ENCODE measurements at regions not wholly inside any gene's neighbourhood (a gene's known extent, or its start where the extent isn't known, plus 50 kb on each side); places are given as distances from the start of the nearest gene placed in this dataset.

- H3K4me1 ChIP-seq, result no peaks in the 10 kb centered on the region
- no peak for DNase-seq (ENCODE audit: extremely low spot score in 2 of 2)
- no peaks in the 10 kb centered on the region for H3K9me3 ChIP-seq
- no peak overlapping the region for H3K27ac ChIP-seq
- TF ChIP-seq POLR2A (IDR thresholded peaks at IDR 0.05) (no peak), POLR2AphosphoS5 (IDR thresholded peaks at IDR 0.05; ENCODE audit: insufficient read depth in 1 of 2, low read depth in 1 of 2) (no peak)
- H3K4me3 ChIP-seq, result no peak overlapping the region
- H3K36me3 ChIP-seq, result no peaks in the 10 kb centered on the region
- intact Hi-C loops (cut with DNase I), result no loop called here
- H3K27me3 ChIP-seq, result no peaks in the 10 kb centered on the region
These were observed 292.0 kb upstream of the CDH11 start for GRCh38 chr16:65413861-65414260.

DNA sequence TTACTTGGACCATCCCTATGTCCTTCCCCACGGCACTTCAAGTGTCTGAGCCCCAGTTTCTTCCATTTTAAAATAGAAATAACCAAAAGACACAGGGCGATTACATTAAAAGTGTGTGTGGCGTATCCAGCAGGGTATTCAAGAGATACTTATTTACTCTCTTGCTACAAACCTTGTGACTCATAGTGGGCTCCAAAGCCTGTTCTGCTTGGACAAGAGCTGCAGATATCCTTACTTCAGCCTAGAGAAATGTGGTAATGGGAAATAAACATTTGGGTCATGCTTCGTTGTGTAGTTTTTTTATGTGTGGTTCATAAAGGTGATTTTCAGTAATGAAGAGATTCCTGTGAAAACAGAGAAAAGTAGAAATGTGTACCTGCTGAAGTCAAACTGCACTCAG is 288.9 kb upstream of the CDH11 start:
- no peaks in the 10 kb centered on the region for H3K9me3 ChIP-seq
- no peaks in the 10 kb centered on the region for H3K4me1 ChIP-seq
- H3K27ac ChIP-seq, result no peak overlapping the region
- intact Hi-C loops (cut with DNase I), result no loop called here
- DNase-seq (ENCODE audit: extremely low spot score in 2 of 2), result no peak
- no peaks in the 10 kb centered on the region for H3K27me3 ChIP-seq
- TF ChIP-seq POLR2AphosphoS5 (IDR thresholded peaks at IDR 0.05; ENCODE audit: insufficient read depth in 1 of 2, low read depth in 1 of 2) (no peak), POLR2A (IDR thresholded peaks at IDR 0.05) (no peak)
- TF ChIP-seq, protein P1, sequence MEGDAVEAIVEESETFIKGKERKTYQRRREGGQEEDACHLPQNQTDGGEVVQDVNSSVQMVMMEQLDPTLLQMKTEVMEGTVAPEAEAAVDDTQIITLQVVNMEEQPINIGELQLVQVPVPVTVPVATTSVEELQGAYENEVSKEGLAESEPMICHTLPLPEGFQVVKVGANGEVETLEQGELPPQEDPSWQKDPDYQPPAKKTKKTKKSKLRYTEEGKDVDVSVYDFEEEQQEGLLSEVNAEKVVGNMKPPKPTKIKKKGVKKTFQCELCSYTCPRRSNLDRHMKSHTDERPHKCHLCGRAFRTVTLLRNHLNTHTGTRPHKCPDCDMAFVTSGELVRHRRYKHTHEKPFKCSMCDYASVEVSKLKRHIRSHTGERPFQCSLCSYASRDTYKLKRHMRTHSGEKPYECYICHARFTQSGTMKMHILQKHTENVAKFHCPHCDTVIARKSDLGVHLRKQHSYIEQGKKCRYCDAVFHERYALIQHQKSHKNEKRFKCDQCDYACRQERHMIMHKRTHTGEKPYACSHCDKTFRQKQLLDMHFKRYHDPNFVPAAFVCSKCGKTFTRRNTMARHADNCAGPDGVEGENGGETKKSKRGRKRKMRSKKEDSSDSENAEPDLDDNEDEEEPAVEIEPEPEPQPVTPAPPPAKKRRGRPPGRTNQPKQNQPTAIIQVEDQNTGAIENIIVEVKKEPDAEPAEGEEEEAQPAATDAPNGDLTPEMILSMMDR (IDR thresholded peaks at IDR 0.05), result no peak
- H3K4me3 ChIP-seq, result no peak overlapping the region
- H3K36me3 ChIP-seq, result no peaks in the 10 kb centered on the region

DNA sequence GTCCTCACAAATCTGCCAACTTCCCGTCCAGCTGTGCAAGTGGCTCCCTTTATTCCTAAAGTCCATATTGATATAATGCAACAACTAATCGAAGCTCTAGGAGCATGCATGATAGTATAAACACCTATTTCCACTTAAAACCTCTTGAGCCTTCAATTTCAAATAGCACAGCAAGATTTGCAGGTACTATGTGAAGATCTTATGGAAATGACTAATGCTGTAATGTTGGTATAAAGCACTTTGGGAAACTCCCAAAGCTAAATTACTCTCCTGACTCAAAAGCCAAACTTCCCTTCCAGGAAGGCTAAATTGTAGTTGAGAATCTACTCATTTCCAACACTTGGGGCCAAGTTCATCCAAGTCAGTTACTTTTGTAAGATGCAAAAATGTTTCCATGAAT is 287.6 kb upstream of the CDH11 start:
- intact Hi-C loops (cut with DNase I), result no loop called here
- H3K27ac ChIP-seq, result no peak overlapping the region
- H3K9me3 ChIP-seq, result no peaks in the 10 kb centered on the region
- H3K36me3 ChIP-seq, result no peaks in the 10 kb centered on the region
- no peak for TF ChIP-seq POLR2A (IDR thresholded peaks at IDR 0.05)
- TF ChIP-seq, protein P1 (IDR thresholded peaks at IDR 0.05), result no peak
- no peak overlapping the region for H3K4me3 ChIP-seq
- H3K27me3 ChIP-seq, result no peaks in the 10 kb centered on the region
- DNase-seq (ENCODE audit: extremely low spot score in 2 of 2), result no peak
- H3K4me1 ChIP-seq, result no peaks in the 10 kb centered on the region

DNA sequence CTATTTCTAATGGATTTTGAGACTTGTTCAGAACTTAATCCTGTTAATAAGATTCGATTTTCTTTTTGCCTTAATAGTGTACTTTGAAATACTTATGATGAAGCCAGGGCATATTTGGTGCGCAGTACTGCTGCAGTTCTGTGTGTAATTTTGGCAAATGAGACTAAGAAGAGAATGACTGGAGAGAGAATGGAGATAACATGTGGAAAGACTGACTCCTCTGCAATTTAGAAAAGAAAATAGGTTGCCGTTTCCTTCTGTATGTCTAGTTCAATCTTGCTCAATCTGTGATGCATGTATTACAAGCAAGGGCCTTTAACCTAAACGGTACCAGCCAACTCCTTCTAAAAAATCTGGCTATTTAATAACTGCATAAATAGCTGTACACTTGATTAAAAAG is 285.1 kb upstream of the CDH11 start:
- Histone ChIP-seq H3K9me3 (no peaks in the 10 kb centered on the region), H3K27ac (no peak overlapping the region), H3K4me3 (no peak overlapping the region), H3K36me3 (no peaks in the 10 kb centered on the region), H3K27me3 (no peaks in the 10 kb centered on the region), H3K4me1 (no peaks in the 10 kb centered on the region)
- intact Hi-C loops (cut with DNase I), result no loop called here
- no peak for DNase-seq (ENCODE audit: extremely low spot score in 2 of 2)
- TF ChIP-seq POLR2A (IDR thresholded peaks at IDR 0.05) (no peak), POLR2AphosphoS5 (IDR thresholded peaks at IDR 0.05; ENCODE audit: insufficient read depth in 1 of 2, low read depth in 1 of 2) (no peak)
- TF ChIP-seq, protein P1 (IDR thresholded peaks at IDR 0.05), result no peak

DNA sequence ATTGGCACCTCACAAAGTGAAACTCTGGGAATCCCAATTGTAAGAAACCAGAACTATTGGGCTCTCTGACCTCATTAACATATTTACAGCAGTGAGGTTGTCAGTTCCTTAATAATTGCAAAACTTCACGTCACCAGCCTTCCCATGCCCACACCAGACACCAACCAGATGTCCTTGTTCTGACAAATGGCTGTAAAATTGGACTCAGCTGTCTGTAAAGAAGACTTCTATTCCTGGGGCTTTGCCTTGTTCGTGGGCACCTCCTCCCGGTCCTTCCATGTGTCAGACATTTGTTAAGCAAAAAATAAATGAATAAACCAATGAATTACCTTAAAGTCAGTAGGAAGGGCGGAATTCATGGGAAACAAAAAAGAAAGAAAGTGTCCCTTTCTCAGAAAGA is 284.3 kb upstream of the CDH11 start:
- DNase-seq (ENCODE audit: extremely low spot score in 2 of 2), result no peak
- intact Hi-C loops (cut with DNase I), result no loop called here
- Histone ChIP-seq H3K36me3 (no peaks in the 10 kb centered on the region), H3K9me3 (no peaks in the 10 kb centered on the region), H3K4me3 (no peak overlapping the region), H3K4me1 (no peaks in the 10 kb centered on the region), H3K27ac (no peak overlapping the region), H3K27me3 (no peaks in the 10 kb centered on the region)
- TF ChIP-seq POLR2A (IDR thresholded peaks at IDR 0.05) (no peak), POLR2AphosphoS5 (IDR thresholded peaks at IDR 0.05; ENCODE audit: insufficient read depth in 1 of 2, low read depth in 1 of 2) (no peak)
- TF ChIP-seq, protein P1 (IDR thresholded peaks at IDR 0.05), result no peak

GRCh38 chr16:65394281-65394680 is 272.4 kb upstream of the CDH11 start:
- no peaks in the 10 kb centered on the region for H3K27me3 ChIP-seq
- TF ChIP-seq, protein P1 (IDR thresholded peaks at IDR 0.05), result no peak
- TF ChIP-seq POLR2AphosphoS5 (IDR thresholded peaks at IDR 0.05; ENCODE audit: insufficient read depth in 1 of 2, low read depth in 1 of 2), result no peak
- TF ChIP-seq POLR2A (IDR thresholded peaks at IDR 0.05), result no peak
- H3K4me3 ChIP-seq, result no peak overlapping the region
- no peaks in the 10 kb centered on the region for H3K36me3 ChIP-seq
- H3K9me3 ChIP-seq, result no peaks in the 10 kb centered on the region
- intact Hi-C loops (cut with DNase I), result no loop called here
- H3K27ac ChIP-seq, result no peak overlapping the region
- H3K4me1 ChIP-seq, result no peaks in the 10 kb centered on the region
- no peak for DNase-seq (ENCODE audit: extremely low spot score in 2 of 2)
